GM19468 (cell line): ENCODE measurements at regions not wholly inside any gene's neighbourhood (a gene's known extent, or its start where the extent isn't known, plus 50 kb on each side); places are given as distances from the start of the nearest gene placed in this dataset.

Experiments used
- ATAC-seq: cut with Tn5 transposase; IDR thresholded peaks from one replicate; pipeline ENCODE4 v1.9.1; 2021; ENCODE audit warnings: mild to moderate bottlenecking, moderate library complexity, moderate number of reproducible peaks; ENCODE audit not compliant: unreplicated experiment; ENCODE audit errors: extremely low read depth

DNA sequence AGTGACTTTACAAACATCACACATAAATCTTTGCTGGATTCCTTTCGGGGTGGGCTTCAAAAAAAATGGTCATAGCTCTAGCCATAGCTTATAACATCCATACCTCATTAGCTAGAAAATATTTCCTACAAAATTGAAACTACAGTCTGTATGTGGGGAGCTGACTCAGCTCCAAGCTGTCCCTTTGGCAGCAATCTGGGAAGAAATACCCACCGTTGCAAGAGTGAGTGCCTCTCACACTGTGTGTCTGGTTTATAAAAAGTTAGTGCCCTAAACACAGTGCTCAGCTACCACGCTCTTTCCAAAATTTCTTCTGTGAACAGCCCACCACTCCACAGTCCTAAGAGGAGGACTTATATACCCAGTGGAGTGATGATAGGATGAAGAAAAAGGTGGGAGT is 170.1 kb downstream of the RBM43 start:
- no peak for ATAC-seq

GRCh38 chr2:151087377-151087776 is 174.3 kb downstream of the RBM43 start:
- no peak for ATAC-seq

GRCh38 chr2:151085181-151085611 is 176.5 kb downstream of the RBM43 start:
- ATAC-seq, result no peak

DNA sequence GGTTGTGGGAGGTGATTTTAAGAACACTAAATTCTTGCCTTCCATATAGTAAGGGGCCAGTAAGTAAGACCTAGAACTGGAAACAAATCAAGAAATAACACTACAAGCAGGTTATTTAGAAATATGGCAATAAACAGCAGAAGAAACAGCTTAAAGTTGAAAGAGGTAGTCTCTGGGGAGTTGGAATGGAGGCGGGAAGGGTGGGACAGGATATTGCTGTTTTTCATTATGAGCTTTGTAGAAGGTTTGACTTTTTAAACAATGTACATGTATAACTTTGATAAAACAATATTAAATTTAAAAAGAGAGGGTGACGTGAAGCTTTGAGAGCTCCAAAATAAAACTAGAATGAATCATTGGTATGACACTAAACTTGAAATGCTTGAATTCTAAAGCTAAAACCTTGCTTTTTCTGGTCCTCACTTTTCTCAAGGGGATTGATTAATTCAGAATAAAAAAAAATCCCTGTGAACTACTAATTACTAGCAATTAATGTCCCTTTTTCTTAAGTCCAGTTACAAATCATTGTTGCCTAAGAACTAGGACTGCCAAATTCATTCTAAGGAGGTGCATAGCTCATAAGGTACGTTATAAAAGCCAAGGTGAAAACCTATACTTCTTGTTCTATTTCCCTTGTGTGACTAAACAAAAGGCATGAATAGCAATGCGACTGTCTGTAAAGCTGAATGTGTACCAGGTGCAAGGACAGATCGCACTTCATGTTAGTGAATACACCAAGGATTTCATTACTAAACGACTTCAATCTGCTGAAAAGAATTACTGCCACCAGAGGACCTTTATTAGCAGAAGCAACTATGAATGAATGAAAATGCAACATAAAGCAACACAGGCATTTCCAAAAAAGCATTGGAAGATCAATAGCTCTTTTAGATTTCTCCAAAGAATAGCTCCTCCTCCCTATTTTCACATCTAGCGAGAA is 177.5 kb downstream of the RBM43 start:
- ATAC-seq, result no peak

GRCh38 chr2:151078889-151079288 is 182.8 kb downstream of the RBM43 start:
- ATAC-seq, result no peak

DNA sequence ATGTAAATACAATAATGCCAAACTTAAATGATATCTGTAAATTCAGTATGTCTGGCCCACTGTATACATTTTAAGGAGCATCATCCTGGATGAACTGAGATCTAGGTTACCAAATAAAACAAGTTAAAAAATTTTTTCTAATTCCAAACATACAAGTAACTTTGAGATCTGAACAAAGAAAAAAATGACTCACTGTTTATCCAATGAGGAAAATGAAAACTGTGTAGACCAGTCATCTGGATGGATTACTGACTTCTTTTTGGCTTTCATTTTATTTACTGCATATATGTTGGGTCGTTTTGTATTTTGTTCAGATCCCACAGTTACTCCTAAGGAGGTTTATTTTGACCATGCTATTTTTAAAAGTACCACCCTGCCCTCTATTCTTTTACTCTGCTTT is 189.8 kb downstream of the RBM43 start:
- no peak for ATAC-seq

DNA sequence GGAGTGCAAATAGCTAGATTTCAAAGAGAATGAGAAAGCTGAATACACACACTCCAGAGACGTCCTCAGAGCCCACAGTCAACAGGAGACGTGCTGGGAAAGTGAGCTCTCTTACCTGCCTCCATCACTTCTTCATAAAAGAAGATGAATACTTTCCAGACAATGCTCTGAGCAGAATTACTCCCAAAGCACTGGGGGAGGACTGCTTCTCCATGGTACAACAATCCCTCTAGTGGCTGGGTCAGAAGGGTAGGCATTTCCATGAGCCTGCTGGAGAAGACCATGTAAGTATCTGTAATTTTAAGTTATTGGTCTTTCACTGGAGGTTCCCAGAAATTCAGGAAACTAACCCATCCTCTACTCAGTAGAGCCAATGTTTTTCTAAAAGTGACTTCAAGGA is 190.3 kb downstream of the RBM43 start:
- ATAC-seq, result no peak

- ATAC-seq, result no peak
Observed at GRCh38 chr2:151070253-151070652, 191.4 kb downstream of the RBM43 start.

DNA sequence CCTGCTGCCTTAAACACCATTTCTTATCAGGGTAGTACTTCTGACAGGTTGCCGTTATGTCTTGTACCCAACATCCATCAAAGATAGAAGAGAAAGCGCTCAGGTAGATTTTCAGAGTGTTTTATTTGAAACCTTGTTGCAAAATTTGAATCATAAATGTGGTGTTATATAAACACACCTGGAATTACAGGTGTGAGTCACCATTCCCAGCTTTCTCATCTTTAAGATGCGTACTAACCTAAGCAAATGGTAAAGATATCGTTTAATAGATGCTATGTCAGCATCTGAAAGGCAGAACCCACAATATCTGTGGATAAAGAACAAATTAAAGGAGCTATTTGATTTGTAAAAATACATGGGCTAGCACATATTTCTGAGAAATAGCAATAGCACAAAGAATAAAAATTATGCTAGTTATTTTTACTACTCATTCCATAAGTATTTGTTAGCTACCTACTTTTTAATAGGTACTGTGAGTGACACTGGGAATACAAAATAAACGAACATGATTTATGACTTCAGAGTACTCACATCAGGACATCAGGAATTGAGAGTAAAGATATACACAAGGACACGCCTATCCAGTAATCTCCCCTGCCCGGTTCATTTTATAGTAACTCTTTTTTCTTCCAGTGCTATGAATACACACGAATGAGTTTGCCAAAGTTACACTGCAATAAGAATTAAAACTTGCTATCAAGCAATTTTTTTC is 193.8 kb downstream of the RBM43 start:
- ATAC-seq, result no peak

DNA sequence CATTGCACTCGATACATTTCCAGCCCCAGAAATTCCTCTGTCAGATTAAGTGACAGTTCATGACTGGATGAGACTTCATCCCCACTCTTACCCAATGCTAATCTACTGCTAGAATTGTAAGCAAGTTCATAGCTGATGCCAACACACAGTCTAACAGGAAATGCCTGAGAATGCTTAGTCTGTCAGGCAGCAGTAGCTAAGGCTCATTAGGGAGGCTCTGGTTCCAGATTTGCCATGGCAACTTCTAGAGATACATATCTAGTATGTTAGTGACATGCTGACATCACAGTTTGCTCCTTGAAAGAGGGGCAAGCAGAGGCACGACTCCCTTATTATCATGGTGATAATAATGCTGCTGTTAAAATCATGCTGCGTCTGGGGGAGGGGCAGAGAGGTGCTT is 198.4 kb downstream of the RBM43 start:
- no peak for ATAC-seq

DNA sequence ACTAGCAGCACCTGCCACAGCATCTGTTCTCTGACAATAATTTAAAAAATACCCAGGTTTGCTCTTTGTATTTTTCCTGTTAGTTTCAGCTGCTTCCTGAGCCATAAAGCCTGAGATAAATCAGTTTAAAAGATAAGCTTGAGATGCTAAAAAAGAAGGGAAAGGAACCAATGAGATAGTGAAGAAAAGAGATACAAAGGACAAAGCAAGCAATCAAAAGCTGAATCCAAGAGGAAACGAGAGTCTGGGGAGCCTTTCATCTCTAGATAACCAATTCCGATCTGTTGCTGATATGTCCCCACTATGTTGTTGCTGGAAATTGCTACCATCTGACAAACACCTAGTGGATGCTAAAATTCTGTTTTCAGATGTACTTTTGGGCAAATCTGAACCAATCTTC is 201.4 kb downstream of the RBM43 start:
- ATAC-seq, result no peak

DNA sequence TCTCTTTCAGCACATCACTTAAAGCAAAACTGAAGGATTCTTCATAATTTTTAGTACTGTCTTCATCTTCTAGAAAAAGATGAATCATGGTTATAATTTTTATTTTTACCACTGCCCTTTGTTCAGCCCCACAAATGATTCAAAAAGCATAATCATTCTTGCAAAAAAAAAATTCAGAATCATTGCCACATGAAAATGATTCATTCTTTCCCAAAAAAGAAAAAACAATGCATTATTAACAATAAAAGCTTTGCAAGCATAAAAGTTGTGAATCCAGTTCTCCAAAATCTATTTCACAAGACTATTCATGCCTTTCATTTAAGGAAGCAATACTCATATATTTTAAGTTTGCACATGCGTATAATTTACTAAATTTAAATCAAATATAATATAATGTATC is 204.8 kb downstream of the RBM43 start:
- no peak for ATAC-seq

GRCh38 chr2:151053661-151053990 is 208.0 kb downstream of the RBM43 start:
- no peak for ATAC-seq

- ATAC-seq, result no peak
Observed at GRCh38 chr2:151052850-151053660, 208.6 kb downstream of the RBM43 start.

- no peak for ATAC-seq
Observed at GRCh38 chr2:151051574-151052220, 210.0 kb downstream of the RBM43 start.

DNA sequence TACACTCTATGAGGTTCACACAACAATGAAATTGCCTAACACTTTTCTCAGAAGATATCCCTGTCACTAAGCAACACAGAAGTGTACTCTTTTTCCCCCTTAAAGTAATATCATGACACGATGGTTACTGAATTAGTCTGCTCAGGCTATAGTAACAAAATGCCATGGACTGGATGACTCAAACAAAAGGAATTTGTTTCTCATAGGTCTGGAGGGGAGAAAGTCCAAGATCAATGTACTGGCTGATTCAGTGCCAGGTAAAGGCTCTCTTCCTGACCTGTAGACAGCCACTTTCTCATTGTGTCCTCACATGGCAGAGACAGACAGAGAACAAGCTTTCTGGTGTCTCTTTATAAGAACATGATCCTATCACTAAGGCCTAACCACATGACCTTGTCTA is 211.9 kb downstream of the RBM43 start:
- ATAC-seq, result no peak

DNA sequence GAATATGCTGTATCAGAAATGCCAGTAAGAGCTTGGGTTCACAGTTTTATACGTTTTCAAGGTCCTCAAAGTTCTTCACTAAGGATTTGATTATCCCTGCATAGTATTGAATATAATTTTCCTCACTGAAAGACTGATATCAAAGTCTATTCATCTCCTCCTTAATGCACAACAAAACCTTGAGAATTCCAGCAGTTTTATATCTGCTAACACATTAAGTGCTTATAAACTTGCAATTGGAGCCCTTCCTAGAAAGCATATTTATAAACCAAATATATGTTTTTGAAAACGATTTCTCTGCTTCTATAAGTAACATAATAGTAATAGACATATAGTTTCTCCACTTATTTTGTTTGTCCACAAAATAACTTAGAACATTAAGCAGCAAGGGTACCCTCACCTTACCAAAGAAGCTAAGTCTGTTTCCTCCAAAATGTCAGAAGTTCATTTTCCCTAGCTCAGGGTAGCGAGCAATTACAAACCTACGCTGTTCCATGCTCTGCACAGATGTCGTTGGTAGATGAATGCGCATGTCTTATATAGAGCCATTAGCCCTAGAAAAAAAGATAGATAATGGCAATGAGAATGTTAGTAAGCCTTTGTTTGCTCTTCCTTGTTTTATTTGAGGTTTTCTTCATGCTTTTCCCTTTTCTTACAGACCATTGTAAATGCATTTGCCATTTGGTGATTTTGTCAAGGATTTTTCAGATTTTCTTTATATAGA is 213.2 kb downstream of the RBM43 start:
- ATAC-seq, result no peak

GRCh38 chr2:151043484-151043883 is 218.2 kb downstream of the RBM43 start:
- ATAC-seq, result no peak

DNA sequence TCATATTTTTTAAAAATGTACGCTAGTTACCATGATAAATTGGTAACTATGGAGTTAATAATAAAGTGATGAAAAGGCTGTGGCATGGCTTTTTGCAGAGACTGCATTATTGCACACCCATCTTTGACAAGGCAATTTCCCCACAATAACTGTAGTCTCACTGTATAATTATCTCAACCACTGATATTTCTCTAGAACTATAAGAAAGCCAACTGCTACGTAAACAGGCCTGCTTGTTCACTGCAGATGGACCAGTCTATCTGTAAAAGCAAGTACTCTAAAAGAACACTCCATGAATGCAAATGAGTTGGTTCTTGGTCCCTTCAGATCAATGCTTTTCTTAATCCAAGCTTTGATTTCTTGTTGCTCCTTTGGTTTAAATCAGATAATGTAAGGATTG is 218.7 kb downstream of the RBM43 start:
- ATAC-seq, result no peak

- no peak for ATAC-seq
Observed at GRCh38 chr2:151040039-151040438, 221.6 kb downstream of the RBM43 start.
